Kidney capillary endothelial cell (primary cell): ENCODE measurements at regions not wholly inside any gene's neighbourhood (a gene's known extent, or its start where the extent isn't known, plus 50 kb on each side); places are given as distances from the start of the nearest gene placed in this dataset.
A peak's percentile ranks its signal among the peaks of the same experiment; 100 is the strongest.

Experiments
- DNase-seq: peaks from one replicate; pipeline ENCODE4 v3.0.0-alpha.2; 2018; ENCODE audit warnings: low spot score

DNA sequence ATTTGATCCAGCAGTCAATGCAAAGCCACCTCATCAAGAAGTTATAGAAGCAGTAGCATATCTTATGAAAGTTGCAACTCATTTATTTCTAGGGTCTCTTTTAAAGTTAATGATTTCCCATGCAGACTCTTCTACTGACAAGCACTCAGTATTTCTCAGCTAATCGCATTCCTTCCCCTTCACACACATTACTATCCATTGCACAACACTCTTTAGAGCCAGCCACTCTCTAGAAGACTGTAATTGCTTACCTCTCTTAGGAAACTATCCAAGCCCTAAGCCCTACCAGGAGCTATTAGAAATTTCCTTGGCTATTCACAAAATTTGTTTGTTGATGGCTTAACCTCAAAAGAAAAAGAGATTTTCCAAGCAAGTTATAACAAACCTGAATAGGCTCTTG lies 106.0 kb downstream of the ADAMTS1 start:
- DNase-seq = no peak

DNA sequence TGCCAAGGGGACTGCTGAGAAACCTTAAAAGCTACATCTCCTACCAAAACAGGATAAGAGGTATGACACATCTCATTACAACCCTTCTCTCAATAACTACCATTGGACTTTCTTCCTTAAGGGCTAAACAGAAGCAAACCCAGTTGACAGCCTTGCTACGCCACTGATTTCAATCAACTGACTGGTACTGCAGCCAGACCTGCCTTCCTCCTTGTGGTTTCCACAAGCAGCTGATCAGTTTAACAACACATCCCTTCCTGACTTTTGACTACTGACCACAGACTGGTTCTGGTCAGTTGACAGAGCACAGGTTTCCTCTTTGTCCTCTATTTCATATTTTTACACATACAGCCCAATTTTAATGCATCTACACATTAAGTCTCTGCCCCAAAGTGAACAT lies 108.8 kb downstream of the ADAMTS1 start:
- no peak for DNase-seq

GRCh38 chr21:26732432-26733221 lies 112.6 kb downstream of the ADAMTS1 start:
- peak; percentile 33 for DNase-seq

GRCh38 chr21:26719750-26720149 lies 125.5 kb downstream of the ADAMTS1 start:
- no peak for DNase-seq

- DNase-seq = peak; percentile 60
Measured at GRCh38 chr21:26717146-26717739, 128.0 kb downstream of the ADAMTS1 start.

- peak; percentile 71 for DNase-seq
Measured at GRCh38 chr21:26715878-26716506, 129.2 kb downstream of the ADAMTS1 start.

DNA sequence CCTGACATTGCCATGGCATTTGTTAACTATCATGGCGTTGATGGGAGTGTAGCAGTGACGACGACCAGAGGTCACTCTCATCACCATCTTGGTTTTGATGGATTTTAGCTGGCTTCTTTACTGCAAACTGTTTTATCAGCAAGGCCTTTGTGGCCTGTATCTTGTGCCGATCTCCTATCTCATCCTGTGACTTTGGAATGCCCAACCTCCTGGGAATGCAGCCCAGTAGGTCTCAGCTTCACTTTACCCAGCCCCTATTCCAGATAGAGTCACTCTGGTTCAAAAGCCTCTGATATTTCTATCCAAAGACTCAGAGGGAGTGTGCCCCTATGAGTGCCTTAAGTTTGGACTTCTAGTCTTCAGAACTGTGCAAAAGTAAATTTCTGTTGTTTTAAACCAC lies 130.1 kb downstream of the ADAMTS1 start:
- DNase-seq = no peak

- no peak for DNase-seq
Measured at GRCh38 chr21:26710155-26710554, 135.1 kb downstream of the ADAMTS1 start.

DNA sequence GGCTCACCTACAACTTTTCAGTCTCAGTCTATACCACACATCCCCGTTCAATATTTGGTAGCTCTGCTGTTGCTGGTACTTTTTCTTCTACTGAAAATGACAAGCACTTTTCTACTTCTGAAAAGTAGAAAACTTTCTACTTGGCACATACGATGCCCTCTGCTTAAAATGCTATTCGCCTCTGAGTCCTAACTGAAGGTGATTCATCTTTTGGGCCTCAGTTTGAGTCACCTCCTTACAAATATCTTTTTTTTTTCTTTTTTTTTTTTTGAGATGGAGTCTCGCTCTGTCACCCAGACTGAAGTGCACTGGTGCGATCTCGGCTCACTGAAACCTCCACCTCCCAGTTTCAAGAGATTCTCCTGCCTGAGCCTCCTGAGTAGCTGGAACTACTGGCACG lies 136.0 kb upstream of the CYYR1 start:
- no peak for DNase-seq

- no peak for DNase-seq
Measured at GRCh38 chr21:26708223-26708800, 135.2 kb upstream of the CYYR1 start.

GRCh38 chr21:26707246-26707645 lies 134.2 kb upstream of the CYYR1 start:
- DNase-seq = no peak

DNA sequence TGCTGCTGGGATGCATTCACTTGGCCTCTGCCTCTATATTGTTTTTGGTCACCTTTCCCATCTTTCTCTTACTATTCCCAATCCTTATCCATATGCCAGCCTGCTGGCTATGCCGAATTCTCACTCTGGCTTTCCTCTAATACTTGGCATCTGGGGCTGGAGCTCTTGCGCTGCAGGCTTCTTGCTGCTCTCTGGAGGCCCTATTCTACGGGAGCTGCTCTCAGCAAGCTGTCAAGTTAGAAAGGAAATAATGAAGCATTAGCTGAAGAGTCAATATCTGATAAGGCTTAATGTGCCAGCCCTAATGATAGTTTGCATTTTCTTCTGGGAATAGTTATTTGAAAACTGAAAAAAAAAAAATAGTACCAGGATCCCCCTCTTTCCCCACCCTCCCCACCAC lies 125.3 kb upstream of the CYYR1 start:
- DNase-seq = no peak

- DNase-seq = no peak
Measured at GRCh38 chr21:26691416-26691815, 118.3 kb upstream of the CYYR1 start.

DNA sequence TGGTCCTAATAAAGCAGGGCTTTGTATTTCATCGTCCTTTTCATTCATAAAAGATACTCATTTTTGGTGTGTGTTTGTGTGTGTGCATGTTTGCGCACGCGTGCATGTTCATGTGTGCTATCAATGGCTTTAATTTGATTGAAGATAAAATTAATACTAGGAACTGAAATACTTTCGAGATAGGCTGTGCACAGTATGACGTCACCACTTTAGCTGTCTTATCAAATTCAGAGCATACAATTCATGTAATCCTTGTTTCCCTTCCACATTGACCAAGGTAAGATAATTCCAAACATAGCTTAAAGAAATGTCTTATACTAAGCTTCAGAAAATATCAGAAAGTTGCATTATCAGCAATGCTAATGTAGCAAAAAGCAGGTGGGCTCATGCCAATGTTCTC lies 113.6 kb upstream of the CYYR1 start:
- DNase-seq = no peak

GRCh38 chr21:26686278-26686677 lies 113.2 kb upstream of the CYYR1 start:
- peak; percentile 38 for DNase-seq

DNA sequence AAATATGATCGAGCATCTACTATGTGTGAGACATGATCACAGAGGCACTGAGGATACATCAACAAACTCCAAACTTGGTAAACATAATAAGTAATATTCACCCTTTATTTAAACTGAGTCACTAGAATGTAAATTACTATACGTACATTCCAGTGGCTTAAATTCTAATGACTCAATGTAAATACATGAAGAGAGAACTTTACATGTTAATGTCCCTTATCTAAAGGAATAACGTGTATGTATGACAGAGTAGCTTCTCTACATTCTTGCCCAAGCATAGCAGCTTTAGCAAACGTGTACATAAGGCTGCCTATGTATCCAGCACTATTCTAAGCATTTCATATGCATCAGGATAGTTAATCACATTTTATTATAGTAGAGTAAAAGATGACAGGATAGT lies 111.8 kb upstream of the CYYR1 start:
- DNase-seq = no peak

DNA sequence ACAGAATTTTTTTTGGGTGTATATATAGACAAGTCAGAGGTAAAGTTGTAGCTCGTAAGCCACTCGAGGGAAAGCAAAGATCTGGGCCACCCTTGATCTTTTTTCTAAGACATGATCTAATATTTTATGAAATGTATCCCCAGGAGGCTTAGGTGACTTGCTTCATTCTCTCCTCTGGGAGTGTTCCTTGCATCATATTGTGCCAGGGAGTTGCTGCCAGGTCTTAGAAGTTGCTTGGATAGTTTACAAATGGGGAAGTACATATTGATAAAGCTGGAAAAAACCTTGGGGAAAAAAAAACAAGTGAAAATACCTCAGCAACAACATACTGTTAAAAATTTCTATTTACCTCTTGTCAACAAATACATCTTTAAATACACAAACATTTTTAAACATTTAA lies 110.9 kb upstream of the CYYR1 start:
- DNase-seq = no peak

GRCh38 chr21:26679284-26679683 lies 106.2 kb upstream of the CYYR1 start:
- DNase-seq = no peak

DNA sequence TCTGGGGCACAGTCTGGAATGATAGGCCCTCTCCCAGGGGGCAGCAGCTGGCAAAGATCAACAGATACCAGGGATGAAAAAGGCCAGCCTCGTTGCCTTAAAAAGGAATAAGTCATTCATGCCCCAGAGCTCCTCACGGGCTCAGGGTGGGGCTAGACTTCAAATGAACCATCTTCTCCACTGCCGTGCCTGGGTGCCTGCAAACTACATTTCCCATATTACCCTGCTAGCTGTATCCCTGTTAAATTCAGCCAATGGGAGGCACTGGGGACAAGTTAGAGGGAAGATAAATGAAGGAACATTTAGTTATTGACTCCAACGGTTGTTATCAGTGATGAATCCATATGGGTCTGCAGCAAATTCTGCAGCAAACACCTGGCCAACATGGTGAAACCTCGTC lies 101.2 kb upstream of the CYYR1 start:
- DNase-seq = no peak

DNA sequence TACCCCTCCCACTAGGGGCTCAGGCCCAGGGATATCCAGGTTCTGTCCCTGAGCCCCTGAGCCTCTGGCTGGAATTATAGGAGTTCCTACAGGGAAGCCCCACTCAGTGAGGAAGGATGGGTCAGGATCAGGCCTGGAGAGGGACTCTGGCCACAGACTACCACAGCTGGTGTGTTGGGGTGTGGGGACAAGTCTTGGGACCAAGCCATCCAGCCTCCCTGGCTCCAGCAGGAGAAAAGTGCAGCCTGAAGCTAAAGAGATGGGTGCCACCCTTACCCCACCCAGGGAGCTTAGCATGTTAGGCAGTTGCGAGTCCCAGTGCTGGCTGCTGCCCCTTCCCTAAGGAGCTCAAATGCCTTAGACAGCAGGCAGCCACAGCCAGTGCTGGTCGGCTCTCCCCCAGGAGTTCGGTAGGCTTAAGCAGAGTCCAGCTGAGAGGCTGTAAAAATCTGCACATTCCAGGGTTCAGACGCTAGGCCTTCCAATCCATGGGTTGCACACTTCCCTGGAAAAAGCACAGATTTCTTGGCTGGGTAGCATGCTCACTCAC lies 96.2 kb upstream of the CYYR1 start:
- no peak for DNase-seq

DNA sequence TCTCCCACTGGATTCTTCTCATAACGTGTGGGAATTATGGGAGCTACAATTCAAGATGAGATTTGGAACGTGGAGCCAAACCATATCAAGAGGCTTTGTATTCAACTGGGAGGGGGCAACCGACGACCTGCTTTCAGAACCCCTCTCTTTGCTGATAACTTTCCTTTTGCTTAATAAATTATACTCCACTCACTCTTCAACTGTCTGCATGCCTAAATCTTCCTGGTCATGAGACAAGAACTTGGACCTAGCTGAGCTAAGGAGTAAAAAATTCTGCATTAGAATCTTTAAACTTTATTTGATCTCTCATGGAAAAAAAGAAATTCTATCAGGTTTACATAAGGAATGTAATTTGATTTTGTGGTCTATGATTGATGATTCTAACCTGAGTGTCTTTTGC lies 86.7 kb upstream of the CYYR1 start:
- no peak for DNase-seq

- no peak for DNase-seq
Measured at GRCh38 chr21:26659182-26659581, 86.1 kb upstream of the CYYR1 start.

GRCh38 chr21:26655460-26655859 lies 82.4 kb upstream of the CYYR1 start:
- DNase-seq = no peak
